IPS-NIHi7 (cell line): ENCODE measurements at regions not wholly inside any gene's neighbourhood (a gene's known extent, or its start where the extent isn't known, plus 50 kb on each side); places are given as distances from the start of the nearest gene placed in this dataset.
A peak's percentile ranks its signal among the peaks of the same experiment; 100 is the strongest.

ENCODE experiments used
- DNase-seq: peaks from one replicate; pipeline ENCODE4 v3.0.0; 2012; ENCODE audit warnings: mixed read lengths; ENCODE audit errors: extremely low spot score

DNA sequence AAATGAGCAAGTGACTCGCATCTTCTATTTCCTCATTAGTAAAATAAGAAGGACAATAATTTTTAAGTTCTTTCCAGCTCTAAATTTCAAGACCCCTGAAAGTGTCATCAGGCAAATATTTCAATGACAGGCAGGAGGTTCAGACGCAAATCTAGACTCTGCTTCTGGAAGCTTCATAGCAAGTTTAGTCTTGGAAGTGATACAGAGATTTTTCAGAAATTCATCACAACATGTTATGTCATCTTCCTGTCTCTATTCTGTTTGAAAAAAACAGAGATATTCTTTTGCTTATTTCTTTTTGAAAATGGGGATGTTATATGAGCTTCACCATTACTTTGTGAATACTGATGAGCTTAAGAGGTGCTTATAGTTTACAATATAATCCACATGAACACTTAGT is 74.0 kb downstream of the C3orf85 start:
- DNase-seq: no peak

DNA sequence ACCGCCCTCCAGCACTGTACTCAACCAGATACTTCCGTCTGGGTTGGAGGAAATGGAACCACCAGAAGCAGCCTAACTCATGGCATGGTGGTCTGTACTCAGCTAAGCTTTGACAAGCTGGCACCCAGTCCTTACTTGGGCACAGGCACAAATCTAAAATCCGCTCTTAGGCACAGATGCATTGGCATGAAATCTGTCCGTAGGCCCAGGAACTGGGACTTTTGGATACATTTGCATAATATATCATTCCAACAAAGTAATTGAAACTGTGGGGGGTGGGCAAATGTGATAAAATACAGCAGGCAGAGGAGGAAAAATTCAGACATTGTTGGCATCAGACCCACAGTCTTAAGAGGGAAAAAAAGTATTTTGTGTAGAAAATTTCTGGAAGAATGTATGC is 75.4 kb downstream of the C3orf85 start:
- no peak for DNase-seq

DNA sequence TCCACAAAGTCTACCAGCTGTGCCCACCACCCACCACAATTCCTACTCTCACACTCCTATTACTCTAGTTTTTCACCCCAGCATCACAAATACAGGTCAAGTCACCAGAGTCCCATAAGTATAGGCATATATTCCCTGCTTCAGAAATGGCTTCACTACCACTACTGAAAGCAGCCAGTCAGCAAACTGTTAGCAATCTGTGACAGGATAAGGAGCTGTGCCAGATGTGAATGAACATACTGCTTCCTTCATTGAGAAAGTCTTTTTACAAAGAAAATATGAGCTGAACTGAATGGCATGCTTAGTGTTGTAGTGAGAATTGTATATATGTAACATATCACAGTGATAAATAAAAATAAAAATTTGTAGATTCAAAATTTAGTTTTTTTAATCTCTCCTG is 76.8 kb downstream of the C3orf85 start:
- no peak for DNase-seq

DNA sequence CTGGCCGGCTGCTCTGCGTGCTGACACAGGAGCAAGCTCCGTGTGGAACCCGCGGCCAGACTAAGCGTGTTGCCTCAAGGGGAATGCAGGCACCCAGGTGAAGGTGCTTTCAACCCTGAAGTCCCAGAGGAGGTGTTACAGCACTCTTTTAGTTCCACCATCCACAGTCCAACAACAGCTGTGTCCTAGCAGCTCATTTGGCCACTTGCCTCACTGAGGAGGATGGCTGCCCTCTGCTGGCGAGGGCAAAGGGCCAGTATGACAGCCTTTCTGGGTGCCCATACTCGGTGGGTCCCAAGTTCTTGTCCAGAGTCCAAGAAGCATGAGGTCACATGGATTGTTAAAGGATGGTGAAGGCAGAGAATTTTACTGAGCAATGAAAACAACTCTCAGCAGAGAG is 87.8 kb downstream of the C3orf85 start:
- peak; percentile 47 for DNase-seq

DNA sequence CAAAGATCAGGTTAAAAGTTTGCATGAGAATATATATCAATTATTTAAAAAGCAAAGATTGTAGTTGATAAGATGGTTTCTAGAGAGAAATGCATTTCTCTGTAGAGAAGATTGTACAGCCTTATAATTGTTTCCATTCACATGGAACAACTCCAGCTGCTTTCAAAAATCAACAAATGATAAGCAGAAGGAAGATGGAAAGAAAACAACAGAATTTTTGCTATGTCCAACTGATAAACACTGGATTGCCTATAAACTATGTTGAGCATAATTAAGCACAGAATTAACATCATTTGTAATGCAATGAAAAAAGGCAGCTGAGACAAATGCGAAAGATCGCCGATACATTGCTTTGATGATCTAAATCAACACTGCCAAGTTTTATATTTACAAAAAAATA is 89.0 kb downstream of the C3orf85 start:
- no peak for DNase-seq

DNA sequence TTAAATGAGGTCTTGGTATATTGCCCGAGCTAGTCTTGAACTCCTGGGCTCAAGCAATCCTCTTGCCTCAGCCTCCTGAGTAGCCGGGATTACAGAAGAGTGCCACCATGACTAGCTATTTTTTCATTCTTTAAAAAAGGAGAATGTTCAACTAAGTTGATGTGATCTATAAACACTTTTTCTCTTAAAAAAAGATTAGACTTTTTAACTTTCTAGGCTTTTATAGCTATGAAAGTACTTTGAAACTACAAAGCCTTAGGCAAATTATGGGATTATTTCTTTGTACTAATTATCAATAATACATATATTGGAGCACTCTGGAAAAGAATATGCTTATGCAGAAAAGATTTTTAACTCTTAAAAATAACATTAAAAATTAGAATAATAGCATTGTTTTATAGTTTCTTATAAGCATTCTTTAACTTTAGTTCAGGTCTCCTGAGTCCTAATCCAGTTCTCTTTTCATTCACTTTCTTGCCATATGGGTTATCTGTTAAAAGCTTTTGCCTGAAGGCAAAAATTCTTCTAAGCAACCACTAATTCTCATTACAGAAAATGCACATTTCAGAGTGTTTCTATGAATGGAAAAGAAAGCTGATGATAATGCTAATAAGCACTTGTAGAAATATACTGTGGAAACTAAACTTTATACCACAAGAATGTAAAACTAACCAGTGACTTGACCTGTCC is 87.8 kb downstream of the DPPA2 start:
- no peak for DNase-seq

DNA sequence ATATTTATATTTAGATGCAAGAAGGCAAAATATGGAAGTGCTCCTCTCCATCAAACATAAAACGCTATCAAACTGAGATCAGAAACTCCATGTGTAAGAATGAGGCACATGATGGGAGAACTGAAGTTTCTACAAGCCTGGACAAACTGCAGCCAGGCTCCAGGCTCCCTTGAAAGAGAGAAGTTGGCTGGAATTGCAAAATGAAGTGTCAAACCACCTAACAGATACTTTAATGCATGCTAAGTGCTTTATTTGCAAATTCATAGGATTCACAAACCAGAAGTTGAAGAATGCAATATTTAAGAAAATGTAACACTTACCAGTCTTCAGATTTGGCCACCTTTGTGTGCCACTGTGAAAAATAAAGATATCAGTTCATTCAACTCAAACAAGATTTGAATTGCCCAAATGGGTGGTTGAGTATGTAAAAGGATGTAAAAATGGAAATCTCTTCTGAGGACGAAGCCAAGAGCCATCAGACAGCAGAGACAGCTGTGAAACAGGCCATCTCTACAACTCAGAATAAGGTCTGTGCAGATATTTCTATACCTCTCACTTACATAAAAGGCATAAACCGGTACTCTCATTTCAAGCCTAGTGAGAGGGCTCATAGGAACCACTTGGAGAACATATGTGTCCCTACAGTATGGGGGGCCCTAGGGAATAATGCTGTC is 87.0 kb downstream of the DPPA2 start:
- no peak for DNase-seq

DNA sequence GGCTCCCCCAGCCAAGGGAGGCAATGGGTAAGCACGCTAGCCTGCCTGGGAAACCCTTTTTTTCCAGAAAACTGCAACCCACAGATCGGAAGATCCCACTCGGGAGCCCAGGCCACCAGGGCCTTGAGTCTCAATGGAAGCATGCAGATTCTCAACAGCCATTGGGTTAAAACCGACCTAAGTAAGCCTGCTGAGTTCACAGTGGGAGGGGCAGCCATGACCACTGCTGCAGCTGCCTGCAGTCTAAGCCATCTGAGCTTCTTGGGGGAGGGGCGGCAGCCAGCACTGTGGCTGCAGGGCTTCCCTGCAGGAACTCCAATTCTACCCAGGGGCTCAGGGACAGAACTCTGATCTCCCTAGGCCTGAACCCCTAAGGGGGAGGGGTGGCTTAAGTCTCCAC is 82.0 kb downstream of the DPPA2 start:
- peak; percentile 51 for DNase-seq

DNA sequence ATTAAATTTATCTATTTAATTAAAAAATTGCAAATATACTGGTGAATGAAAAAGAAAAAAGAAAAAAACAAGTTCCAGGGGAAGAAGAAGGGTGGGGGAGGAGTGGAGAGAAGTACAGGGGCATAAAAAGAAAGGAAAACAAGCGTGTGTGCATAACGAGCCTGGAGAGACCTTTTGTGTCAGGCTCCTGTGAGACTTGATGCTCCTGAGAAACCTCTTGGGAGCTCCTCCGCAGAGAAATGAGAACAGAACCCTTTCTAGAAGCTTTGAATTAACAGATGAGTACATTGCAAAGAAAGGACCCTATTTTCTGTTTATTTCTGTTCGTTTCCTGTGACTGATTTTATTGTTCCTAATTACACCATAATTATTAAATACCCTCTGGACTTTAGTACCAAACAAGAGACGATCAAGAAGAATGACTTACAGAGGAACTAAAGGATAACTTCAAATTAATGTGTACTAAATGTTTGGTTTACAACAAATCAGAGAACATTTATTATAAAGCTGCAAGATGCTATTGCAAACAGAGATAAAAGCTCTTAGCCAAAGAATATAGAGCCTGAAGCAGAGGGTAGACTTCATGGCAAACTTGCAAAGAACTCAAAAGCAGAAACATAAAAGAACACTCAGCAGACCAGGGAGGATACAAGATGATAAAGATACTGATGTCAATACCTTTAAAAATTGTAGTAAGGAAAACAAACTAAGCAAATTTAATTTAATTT is 74.7 kb downstream of the DPPA2 start:
- DNase-seq: no peak

DNA sequence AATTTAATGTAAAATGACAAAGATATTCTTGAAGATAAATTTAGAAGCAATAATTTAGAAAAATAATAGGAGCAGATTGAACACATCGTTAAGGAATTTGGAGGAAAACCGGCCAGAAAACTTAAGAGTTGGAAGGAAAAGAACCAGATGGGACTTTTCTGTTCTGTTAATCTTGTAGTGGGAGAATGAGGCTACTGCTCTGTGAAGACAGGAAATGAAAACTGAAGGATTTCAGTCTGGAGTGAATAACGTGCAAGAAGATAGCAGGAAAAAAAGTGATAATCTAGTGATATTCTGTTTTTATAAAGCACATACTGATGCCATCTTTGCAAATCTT is 74.2 kb downstream of the DPPA2 start:
- DNase-seq: no peak
